ENCODE measurements at regions not wholly inside any gene's neighbourhood (a gene's known extent, or its start where the extent isn't known, plus 50 kb on each side); places are given as distances from the start of the nearest gene placed in this dataset.

- no peak overlapping the region for H3K4me2 ChIP-seq (ENCODE audit: low read depth, low read length, poor library complexity, severe bottlenecking)
- H3K36me3 ChIP-seq (ENCODE audit: insufficient read depth, low read length), result no peaks in the 10 kb centered on the region
- H3K9me2 ChIP-seq (replicated peaks; ENCODE audit: low read depth, low read length), result no peaks in the 10 kb centered on the region
- H3K79me2 ChIP-seq (ENCODE audit: insufficient read depth, low read length), result no peaks in the 10 kb centered on the region
- H4K20me1 ChIP-seq (ENCODE audit: insufficient read depth, low read length, poor library complexity, severe bottlenecking), result no peaks in the 10 kb centered on the region
- H3K9me3 ChIP-seq (ENCODE audit: insufficient read depth, low read depth, low read length), result no peaks in the 10 kb centered on the region
- H3F3A ChIP-seq (ENCODE audit: low read depth), result no peaks in the 10 kb centered on the region
- no peak overlapping the region for H3K9ac ChIP-seq (ENCODE audit: low read depth, low read length, poor library complexity, severe bottlenecking)
- TF ChIP-seq, protein P1, sequence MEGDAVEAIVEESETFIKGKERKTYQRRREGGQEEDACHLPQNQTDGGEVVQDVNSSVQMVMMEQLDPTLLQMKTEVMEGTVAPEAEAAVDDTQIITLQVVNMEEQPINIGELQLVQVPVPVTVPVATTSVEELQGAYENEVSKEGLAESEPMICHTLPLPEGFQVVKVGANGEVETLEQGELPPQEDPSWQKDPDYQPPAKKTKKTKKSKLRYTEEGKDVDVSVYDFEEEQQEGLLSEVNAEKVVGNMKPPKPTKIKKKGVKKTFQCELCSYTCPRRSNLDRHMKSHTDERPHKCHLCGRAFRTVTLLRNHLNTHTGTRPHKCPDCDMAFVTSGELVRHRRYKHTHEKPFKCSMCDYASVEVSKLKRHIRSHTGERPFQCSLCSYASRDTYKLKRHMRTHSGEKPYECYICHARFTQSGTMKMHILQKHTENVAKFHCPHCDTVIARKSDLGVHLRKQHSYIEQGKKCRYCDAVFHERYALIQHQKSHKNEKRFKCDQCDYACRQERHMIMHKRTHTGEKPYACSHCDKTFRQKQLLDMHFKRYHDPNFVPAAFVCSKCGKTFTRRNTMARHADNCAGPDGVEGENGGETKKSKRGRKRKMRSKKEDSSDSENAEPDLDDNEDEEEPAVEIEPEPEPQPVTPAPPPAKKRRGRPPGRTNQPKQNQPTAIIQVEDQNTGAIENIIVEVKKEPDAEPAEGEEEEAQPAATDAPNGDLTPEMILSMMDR (conservative IDR thresholded peaks at IDR 0.05; ENCODE audit: low read length), result no peak
- no peak for TF ChIP-seq EZH2phosphoT487 (IDR thresholded peaks at IDR 0.05; ENCODE audit: borderline replicate concordance)
- no peaks in the 10 kb centered on the region for H3K4me1 ChIP-seq (ENCODE audit: insufficient read depth, low read length, poor library complexity, severe bottlenecking)
- H3K27me3 ChIP-seq (ENCODE audit: insufficient read depth, low read length, poor library complexity, severe bottlenecking), result no peaks in the 10 kb centered on the region
- H2AFZ ChIP-seq (ENCODE audit: low read length), result no peak overlapping the region
- H3K4me3 ChIP-seq (ENCODE audit: low read length, poor library complexity, severe bottlenecking), result no peak overlapping the region
These were observed 485.4 kb downstream of the NAV3 start for GRCh38 chr12:78316136-78316535.

DNA sequence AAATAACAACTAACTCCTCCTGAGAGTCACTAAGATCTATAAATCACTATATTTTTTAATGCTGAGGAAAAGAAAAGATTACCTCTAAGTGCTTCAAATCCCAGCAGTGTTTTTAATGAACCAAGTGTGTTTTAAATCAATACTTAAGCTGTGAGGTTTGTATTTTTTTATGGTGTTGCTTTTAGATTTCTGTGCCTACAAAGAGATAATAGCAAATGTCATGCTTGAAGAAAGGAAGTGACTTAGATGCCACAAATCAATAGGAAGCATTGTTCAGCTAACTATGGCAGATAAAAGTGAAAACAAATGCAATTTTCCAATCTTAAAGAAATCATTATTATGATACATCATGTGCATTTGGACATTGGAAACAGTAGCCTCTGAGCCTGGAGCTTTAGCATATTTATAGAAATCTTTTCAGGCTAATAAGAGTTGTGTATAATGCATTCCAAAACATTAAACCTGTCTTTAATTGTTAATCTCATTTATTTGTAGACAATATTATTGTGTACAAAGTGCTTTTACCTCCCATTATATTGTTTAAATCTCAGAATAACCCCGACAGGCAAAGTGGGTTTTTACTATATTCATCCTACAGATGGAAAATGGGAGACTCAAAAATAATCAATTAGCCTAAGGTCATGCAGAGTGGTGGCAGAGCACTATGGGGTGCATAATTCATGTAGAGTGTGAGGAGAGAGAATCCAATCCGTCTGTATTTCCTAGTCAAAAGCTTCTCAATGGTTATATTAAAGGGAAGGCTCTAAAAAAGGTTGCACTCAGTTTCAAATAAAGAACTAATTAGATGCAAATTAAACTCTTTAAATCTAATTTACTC lies 486.2 kb downstream of the NAV3 start:
- Histone ChIP-seq H3F3A (ENCODE audit: low read depth) (no peaks in the 10 kb centered on the region), H3K36me3 (ENCODE audit: insufficient read depth, low read length) (no peaks in the 10 kb centered on the region), H3K4me1 (ENCODE audit: insufficient read depth, low read length, poor library complexity, severe bottlenecking) (no peaks in the 10 kb centered on the region), H3K9ac (ENCODE audit: low read depth, low read length, poor library complexity, severe bottlenecking) (no peak overlapping the region), H3K79me2 (ENCODE audit: insufficient read depth, low read length) (no peaks in the 10 kb centered on the region), H3K9me2 (replicated peaks; ENCODE audit: low read depth, low read length) (no peaks in the 10 kb centered on the region), H2AFZ (ENCODE audit: low read length) (no peak overlapping the region), H3K27me3 (ENCODE audit: insufficient read depth, low read length, poor library complexity, severe bottlenecking) (no peaks in the 10 kb centered on the region), H3K4me3 (ENCODE audit: low read length, poor library complexity, severe bottlenecking) (no peak overlapping the region), H3K4me2 (ENCODE audit: low read depth, low read length, poor library complexity, severe bottlenecking) (no peak overlapping the region), H4K20me1 (ENCODE audit: insufficient read depth, low read length, poor library complexity, severe bottlenecking) (no peaks in the 10 kb centered on the region), H3K9me3 (ENCODE audit: insufficient read depth, low read depth, low read length) (no peaks in the 10 kb centered on the region)
- TF ChIP-seq EZH2phosphoT487 (IDR thresholded peaks at IDR 0.05; ENCODE audit: borderline replicate concordance), result no peak
- TF ChIP-seq, protein P1 (conservative IDR thresholded peaks at IDR 0.05; ENCODE audit: low read length), result no peak

- no peak for TF ChIP-seq EZH2phosphoT487 (IDR thresholded peaks at IDR 0.05; ENCODE audit: borderline replicate concordance)
- TF ChIP-seq, protein P1 (conservative IDR thresholded peaks at IDR 0.05; ENCODE audit: low read length), result no peak
- Histone ChIP-seq H3K9ac (ENCODE audit: low read depth, low read length, poor library complexity, severe bottlenecking) (no peak overlapping the region), H3K4me1 (ENCODE audit: insufficient read depth, low read length, poor library complexity, severe bottlenecking) (no peaks in the 10 kb centered on the region), H3K4me2 (ENCODE audit: low read depth, low read length, poor library complexity, severe bottlenecking) (no peak overlapping the region), H3K9me2 (replicated peaks; ENCODE audit: low read depth, low read length) (no peaks in the 10 kb centered on the region), H3F3A (ENCODE audit: low read depth) (no peaks in the 10 kb centered on the region), H3K79me2 (ENCODE audit: insufficient read depth, low read length) (no peaks in the 10 kb centered on the region), H4K20me1 (ENCODE audit: insufficient read depth, low read length, poor library complexity, severe bottlenecking) (no peaks in the 10 kb centered on the region), H3K27me3 (ENCODE audit: insufficient read depth, low read length, poor library complexity, severe bottlenecking) (no peaks in the 10 kb centered on the region), H2AFZ (ENCODE audit: low read length) (no peak overlapping the region), H3K4me3 (ENCODE audit: low read length, poor library complexity, severe bottlenecking) (no peak overlapping the region), H3K9me3 (ENCODE audit: insufficient read depth, low read depth, low read length) (no peaks in the 10 kb centered on the region), H3K36me3 (ENCODE audit: insufficient read depth, low read length) (no peaks in the 10 kb centered on the region)
These were observed 491.0 kb downstream of the NAV3 start for GRCh38 chr12:78321696-78322095.

All from Loucy (cell line).